ENCODE measurements at regions not wholly inside any gene's neighbourhood (a gene's known extent, or its start where the extent isn't known, plus 50 kb on each side); places are given as distances from the start of the nearest gene placed in this dataset.

GRCh38 chr5:13439430-13439829 lies 505.1 kb downstream of the DNAH5 start:
- TF ChIP-seq CTCF (IDR thresholded peaks at IDR 0.05 in 8 of 11, conservative IDR thresholded peaks at IDR 0.05 in 3 of 11) (no peak), POLR2AphosphoS5 (IDR thresholded peaks at IDR 0.05) (no peak)
